ENCODE measurements at regions not wholly inside any gene's neighbourhood (a gene's known extent, or its start where the extent isn't known, plus 50 kb on each side); places are given as distances from the start of the nearest gene placed in this dataset.

DNA sequence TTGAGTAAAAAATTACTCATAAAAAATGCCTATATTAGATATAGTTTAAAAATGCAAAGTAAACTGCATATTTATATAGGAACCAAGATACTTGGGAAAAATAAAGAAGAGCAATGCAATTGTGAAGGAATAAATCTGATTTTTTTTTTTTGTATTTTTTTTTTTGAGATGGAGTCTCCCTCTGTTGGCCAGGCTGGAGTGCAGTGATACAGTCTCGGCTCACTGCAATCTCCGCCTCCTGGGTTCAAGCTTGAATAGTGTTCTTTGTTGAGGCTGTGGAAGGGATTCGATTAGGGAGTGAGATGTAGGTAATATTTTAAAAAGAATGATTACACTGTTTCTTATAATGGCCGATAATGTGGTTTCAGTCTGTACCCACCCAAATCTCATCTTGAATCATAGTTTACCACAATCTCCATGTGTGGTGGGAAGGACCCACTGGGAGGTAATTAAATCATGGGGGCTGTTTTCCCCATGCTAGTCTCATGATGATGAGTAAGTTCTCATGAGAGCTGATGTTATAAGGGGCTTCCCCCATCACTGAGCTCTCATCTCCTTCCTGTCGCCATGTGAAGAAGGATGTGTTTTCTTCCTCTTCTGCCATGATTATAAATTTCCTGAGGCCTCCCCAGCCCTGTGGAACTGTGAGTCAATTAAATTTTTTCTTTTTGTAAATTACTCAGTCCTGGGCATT lies 1765.9 kb downstream of the PLA2G4A start:
- no peak overlapping the region for H3K4me3 ChIP-seq (ENCODE audit: low read depth, low read length)
- TF ChIP-seq, protein P1, sequence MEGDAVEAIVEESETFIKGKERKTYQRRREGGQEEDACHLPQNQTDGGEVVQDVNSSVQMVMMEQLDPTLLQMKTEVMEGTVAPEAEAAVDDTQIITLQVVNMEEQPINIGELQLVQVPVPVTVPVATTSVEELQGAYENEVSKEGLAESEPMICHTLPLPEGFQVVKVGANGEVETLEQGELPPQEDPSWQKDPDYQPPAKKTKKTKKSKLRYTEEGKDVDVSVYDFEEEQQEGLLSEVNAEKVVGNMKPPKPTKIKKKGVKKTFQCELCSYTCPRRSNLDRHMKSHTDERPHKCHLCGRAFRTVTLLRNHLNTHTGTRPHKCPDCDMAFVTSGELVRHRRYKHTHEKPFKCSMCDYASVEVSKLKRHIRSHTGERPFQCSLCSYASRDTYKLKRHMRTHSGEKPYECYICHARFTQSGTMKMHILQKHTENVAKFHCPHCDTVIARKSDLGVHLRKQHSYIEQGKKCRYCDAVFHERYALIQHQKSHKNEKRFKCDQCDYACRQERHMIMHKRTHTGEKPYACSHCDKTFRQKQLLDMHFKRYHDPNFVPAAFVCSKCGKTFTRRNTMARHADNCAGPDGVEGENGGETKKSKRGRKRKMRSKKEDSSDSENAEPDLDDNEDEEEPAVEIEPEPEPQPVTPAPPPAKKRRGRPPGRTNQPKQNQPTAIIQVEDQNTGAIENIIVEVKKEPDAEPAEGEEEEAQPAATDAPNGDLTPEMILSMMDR (IDR thresholded peaks at IDR 0.05; ENCODE audit: borderline replicate concordance, insufficient read depth, low read depth, low read length), result no peak

DNA sequence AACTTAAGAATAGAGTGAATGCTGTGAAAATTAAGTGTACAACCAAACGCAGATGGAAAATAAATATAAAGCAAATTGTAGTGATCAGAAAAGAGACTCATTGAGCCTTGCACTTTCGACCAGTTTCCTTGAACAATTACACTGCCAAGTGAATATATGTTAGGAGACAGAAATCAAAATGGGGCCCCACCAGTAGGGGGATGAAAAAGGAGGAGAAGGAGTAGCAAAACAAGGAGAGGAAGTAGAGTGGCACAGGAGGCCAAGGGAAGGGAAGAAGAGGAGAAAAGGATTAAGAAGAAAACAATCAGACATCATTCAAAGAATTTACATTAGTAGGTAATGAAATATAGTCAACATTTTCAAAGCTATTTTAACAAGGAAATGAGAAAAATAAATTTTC lies 1770.6 kb downstream of the PLA2G4A start:
- H3K4me3 ChIP-seq (ENCODE audit: low read depth, low read length), result no peak overlapping the region
- TF ChIP-seq, protein P1 (IDR thresholded peaks at IDR 0.05; ENCODE audit: borderline replicate concordance, insufficient read depth, low read depth, low read length), result no peak

DNA sequence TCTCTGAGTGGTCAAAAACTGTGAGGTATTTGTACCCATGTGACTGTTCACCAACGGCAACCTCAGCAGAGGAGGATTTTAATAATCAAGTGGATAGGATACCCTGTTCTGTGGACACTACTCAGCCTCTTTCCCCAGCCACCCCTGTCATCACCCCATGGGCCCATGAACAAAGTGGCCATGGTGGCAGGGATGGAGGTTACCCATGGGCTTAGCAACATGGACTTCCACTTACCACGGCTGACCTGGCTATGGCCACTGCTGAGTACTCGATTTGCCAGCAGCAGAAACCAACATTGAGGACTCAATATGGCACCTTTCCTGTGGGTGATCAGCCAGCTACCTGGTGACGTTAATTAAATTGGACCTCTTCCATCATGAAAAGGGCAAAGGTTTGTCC lies 1782.7 kb downstream of the PLA2G4A start:
- TF ChIP-seq, protein P1 (IDR thresholded peaks at IDR 0.05; ENCODE audit: borderline replicate concordance, insufficient read depth, low read depth, low read length), result no peak
- no peak overlapping the region for H3K4me3 ChIP-seq (ENCODE audit: low read depth, low read length)

DNA sequence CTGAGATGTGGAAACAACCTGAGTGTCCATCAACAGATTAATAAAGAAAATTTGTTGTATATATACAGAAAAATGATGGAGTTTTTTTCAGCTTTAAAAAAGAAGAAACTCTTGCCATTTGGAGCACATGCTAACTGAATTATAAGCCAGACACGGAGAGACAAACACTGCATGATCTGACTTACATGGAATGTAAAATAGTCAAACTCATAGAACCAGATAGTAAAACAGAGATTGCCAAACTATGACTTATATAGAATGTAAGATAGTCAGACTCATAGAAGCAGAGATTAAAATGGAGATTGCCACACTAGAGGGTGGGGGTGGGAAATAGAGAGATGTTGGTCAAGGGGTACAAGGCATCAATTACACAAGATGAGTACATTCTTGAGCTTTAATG lies 1786.6 kb downstream of the PLA2G4A start:
- H3K4me3 ChIP-seq (ENCODE audit: low read depth, low read length), result no peak overlapping the region
- TF ChIP-seq, protein P1 (IDR thresholded peaks at IDR 0.05; ENCODE audit: borderline replicate concordance, insufficient read depth, low read depth, low read length), result no peak

DNA sequence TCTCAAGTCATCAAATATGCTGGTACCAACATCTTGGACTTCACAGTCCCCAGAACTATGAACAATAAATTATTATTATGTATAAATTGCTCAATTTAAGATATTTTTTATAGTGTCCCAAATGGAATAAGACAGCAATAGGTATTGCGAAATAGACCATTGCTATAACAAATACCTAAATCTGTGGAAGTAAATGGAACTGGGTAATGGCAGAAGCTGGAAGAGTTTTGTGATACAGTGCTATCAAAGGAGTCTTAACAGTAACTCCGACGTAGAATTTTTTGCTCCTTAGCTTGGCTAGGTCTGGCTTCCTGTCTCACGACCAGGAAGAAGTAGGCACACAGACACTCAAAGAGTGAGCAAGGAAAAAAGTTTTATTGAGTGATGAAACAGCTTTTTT lies 1791.5 kb downstream of the PLA2G4A start:
- TF ChIP-seq, protein P1 (IDR thresholded peaks at IDR 0.05; ENCODE audit: borderline replicate concordance, insufficient read depth, low read depth, low read length), result no peak

DNA sequence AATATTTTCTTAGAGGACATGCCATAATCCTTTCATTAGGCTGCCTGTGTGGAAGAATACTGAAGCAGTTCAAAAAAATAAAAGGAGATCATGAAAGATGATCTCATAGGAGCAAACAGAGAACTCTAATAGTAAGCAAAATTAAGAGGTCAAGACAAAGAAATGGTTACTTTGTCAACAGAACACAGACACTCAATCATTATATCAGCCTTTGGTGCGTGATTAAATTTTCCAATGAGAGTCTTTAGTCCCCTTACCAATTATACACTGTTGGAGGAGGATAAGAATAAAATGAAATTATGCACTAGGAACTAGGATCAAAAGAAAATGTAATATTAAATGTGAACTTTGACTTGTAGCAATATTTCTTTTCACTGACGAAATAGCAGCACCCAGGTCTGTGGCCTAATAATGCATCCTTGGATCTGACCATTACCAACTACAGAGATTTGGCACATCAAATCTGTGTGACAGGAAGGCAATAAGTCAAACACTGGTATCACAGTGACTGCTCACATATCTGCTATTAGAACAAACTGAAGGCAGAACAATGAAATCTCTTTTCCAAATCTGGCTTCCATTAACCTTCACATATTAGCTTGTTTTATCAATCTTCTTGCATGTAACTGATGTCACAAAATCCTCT lies 1812.9 kb downstream of the PLA2G4A start:
- TF ChIP-seq, protein P1 (IDR thresholded peaks at IDR 0.05; ENCODE audit: borderline replicate concordance, insufficient read depth, low read depth, low read length), result no peak
- H3K4me3 ChIP-seq (ENCODE audit: low read depth, low read length), result no peak overlapping the region

More for the DNA sequence above, 1791.5 kb downstream of the PLA2G4A start:
- H3K4me3 ChIP-seq (ENCODE audit: low read depth, low read length), result no peak overlapping the region

DNA sequence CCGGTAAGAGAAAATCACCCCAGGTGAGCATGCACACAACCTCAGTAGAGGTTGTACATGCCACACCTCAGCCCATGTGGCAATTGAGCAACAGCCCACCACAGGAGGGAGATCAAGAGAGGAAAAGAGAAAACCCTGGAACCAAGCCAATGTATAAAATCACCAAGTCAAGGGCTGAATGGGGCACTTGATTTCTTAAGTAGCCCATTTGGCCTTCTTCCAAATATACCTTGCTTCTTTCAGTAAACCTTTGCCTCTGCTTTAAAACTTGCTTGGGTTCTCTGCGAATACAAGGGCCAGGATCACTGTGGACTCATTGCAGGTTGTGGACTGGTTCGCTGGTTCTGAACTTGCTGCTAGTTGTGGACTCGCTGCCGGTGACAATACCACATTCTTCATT lies 1814.0 kb downstream of the PLA2G4A start:
- H3K4me3 ChIP-seq (ENCODE audit: low read depth, low read length), result no peak overlapping the region
- TF ChIP-seq, protein P1 (IDR thresholded peaks at IDR 0.05; ENCODE audit: borderline replicate concordance, insufficient read depth, low read depth, low read length), result no peak

Measured in GM12875 (cell line).